Esophagus squamous epithelium (tissue), 5 donors: ENCODE measurements at regions not wholly inside any gene's neighbourhood (a gene's known extent, or its start where the extent isn't known, plus 50 kb on each side); places are given as distances from the start of the nearest gene placed in this dataset.

Experiments used
- DNase-seq: peaks from one replicate; lab custom pipeline; 2025; lab: John Stamatoyannopoulos, UW
- H3K27ac ChIP-seq, 4 donors: fragments of 200-600 bp; sonication (generic); one replicate each; pipeline ENCODE4 v1.5.1; 2016 to 2019; ENCODE audit warnings: mild to moderate bottlenecking in 1 of 4
- H3K27me3 ChIP-seq, 4 donors: fragments of 200-600 bp; sonication (generic); 1 replicate in 3 of 4; 2 replicates in 1 of 4; pipeline versions ENCODE4 v1.5.1 to v1.6.0; 2017 to 2021; ENCODE audit warnings: antibody characterized with exemption in 1 of 4
- H3K36me3 ChIP-seq, 3 donors: fragments of 200-600 bp; sonication (generic); one replicate each; pipeline ENCODE4 v1.5.1; 2016 to 2019
- H3K4me1 ChIP-seq, 3 donors: fragments of 200-600 bp; sonication (generic); one replicate each; pipeline ENCODE4 v1.5.1; 2017 to 2019
- H3K4me3 ChIP-seq, 4 donors: fragments of 200-600 bp; sonication (generic); 1 replicate in 3 of 4; 2 replicates in 1 of 4; pipeline ENCODE4 v1.5.1; 2016 to 2019; ENCODE audit warnings: mild to moderate bottlenecking in 2 of 4, moderate library complexity in 1 of 4
- H3K9me3 ChIP-seq, 3 donors: fragments of 200-600 bp; sonication (generic); one replicate each; pipeline ENCODE4 v1.5.1; 2016 to 2019
- POLR2A ChIP-seq, 4 donors: fragments of 450-650 bp; IDR thresholded peaks; one replicate each; pipeline ENCODE4 v1.6.1; 2017; ENCODE audit warnings: antibody characterized with exemption in 4 of 4, mild to moderate bottlenecking in 4 of 4, moderate library complexity in 3 of 4
- WGBS, 2 donors: methylation state at CpG; one replicate each; pipeline ENCODE4 v1.1.5; 2018; 5-methylcytosine and 5-hydroxymethylcytosine counted together
- intact Hi-C: fragments of 100-400 bp; cut with DNase I; formaldehyde crosslinking; loops from one replicate; pipeline ENCODE4 v1.15.0; 2022
- TF ChIP-seq, protein P1 (sequence below), 6 experiments: fragments of 450-650 bp in 4 of 6; fragments of 200-600 bp in 2 of 6; sonication (generic) in 2 of 6; IDR thresholded peaks; one replicate each; pipeline ENCODE4 v1.5.1; 2016 to 2019; ENCODE audit warnings: antibody characterized with exemption in 6 of 6, mild to moderate bottlenecking in 4 of 6, moderate library complexity in 4 of 6
- donor health status: DM: yes; HTN: yes; CAD: no.

GRCh38 chr20:52766645-52767435 lies 205.3 kb upstream of the TSHZ2 start:
- Histone ChIP-seq H3K9me3 (no peaks in the 10 kb centered on the region), H3K4me1 (no peaks in the 10 kb centered on the region), H3K36me3 (no peaks in the 10 kb centered on the region), H3K4me3 (no peak overlapping the region), H3K27me3 (no peaks in the 10 kb centered on the region), H3K27ac (no peak overlapping the region)
- TF ChIP-seq, protein P1, sequence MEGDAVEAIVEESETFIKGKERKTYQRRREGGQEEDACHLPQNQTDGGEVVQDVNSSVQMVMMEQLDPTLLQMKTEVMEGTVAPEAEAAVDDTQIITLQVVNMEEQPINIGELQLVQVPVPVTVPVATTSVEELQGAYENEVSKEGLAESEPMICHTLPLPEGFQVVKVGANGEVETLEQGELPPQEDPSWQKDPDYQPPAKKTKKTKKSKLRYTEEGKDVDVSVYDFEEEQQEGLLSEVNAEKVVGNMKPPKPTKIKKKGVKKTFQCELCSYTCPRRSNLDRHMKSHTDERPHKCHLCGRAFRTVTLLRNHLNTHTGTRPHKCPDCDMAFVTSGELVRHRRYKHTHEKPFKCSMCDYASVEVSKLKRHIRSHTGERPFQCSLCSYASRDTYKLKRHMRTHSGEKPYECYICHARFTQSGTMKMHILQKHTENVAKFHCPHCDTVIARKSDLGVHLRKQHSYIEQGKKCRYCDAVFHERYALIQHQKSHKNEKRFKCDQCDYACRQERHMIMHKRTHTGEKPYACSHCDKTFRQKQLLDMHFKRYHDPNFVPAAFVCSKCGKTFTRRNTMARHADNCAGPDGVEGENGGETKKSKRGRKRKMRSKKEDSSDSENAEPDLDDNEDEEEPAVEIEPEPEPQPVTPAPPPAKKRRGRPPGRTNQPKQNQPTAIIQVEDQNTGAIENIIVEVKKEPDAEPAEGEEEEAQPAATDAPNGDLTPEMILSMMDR (IDR thresholded peaks at IDR 0.05) = no peak
- TF ChIP-seq POLR2A (IDR thresholded peaks at IDR 0.05) = no peak
- 57 to 75% methylated on average over 7 of the region's 7 CpGs for WGBS, 2 donors
- intact Hi-C loops = no loop called here
- DNase-seq = no peak

- WGBS, 2 donors = 80 to 87% methylated on average over 9 of the region's 9 CpGs
- Histone ChIP-seq H3K27me3 (no peaks in the 10 kb centered on the region), H3K27ac (no peak overlapping the region), H3K36me3 (no peaks in the 10 kb centered on the region), H3K9me3 (no peaks in the 10 kb centered on the region), H3K4me1 (no peaks in the 10 kb centered on the region), H3K4me3 (no peak overlapping the region)
- DNase-seq = no peak
- TF ChIP-seq, protein P1 (IDR thresholded peaks at IDR 0.05) = no peak
- no peak for TF ChIP-seq POLR2A (IDR thresholded peaks at IDR 0.05)
- intact Hi-C loops = no loop called here
Observed at GRCh38 chr20:52763321-52763853, 208.8 kb upstream of the TSHZ2 start.

DNA sequence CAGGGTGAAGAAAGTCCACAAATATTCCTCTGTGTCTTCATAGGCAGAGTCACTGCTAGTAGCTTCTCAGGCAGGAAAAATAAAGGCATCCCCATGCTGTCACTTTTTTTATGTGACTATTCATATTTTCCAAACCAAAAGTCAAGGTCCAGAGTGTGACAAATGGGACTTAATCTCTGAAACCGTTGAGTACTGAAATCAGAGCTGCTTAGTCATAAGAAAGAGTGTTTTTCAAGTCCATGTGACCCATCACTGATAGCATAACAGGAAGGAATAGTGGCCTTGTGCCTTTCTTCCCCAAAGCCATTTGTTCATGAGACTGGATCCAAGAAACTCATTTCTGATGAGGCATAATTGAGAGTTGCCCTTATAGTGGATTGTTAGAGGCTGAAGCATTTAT lies 210.3 kb upstream of the TSHZ2 start:
- TF ChIP-seq, protein P1 (IDR thresholded peaks at IDR 0.05) = no peak
- TF ChIP-seq POLR2A (IDR thresholded peaks at IDR 0.05) = no peak
- 16 to 19% methylated on average over 1 of the region's 1 CpG for WGBS, 2 donors
- Histone ChIP-seq H3K9me3 (no peaks in the 10 kb centered on the region), H3K36me3 (no peaks in the 10 kb centered on the region), H3K4me1 (no peaks in the 10 kb centered on the region), H3K4me3 (no peak overlapping the region), H3K27ac (no peak overlapping the region), H3K27me3 (no peaks in the 10 kb centered on the region)
- no peak for DNase-seq
- intact Hi-C loops = no loop called here

- no peak overlapping the region for H3K27ac ChIP-seq
- TF ChIP-seq POLR2A (IDR thresholded peaks at IDR 0.05) = no peak
- TF ChIP-seq, protein P1 (IDR thresholded peaks at IDR 0.05) = no peak
- no peaks in the 10 kb centered on the region for H3K27me3 ChIP-seq
- H3K9me3 ChIP-seq = no peaks in the 10 kb centered on the region
- no peaks in the 10 kb centered on the region for H3K4me1 ChIP-seq
- H3K4me3 ChIP-seq = no peak overlapping the region
- DNase-seq = no peak
- WGBS, 2 donors = 89 to 90% methylated on average over 3 of the region's 3 CpGs
- H3K36me3 ChIP-seq = no peaks in the 10 kb centered on the region
- intact Hi-C loops = no loop called here
Observed at GRCh38 chr20:52760791-52761190, 211.4 kb upstream of the TSHZ2 start.

DNA sequence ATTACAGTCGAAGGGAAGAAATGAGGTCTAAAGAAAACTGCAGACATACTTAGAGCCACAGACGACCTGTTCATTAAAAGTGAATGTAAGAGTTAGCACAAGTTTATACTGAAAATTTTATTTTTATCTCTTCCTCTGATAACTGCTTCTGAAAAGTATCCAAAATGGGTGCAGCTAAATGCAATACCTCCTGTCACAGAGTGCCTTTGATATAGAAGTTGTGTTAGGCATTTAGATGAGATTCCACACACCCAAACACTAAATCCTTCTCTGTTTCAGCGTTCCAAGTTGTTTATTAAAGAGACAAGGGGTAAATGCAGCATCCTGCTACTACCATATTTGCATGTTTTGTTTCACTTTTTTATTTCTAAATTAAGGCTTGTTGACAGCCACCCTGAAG lies 214.7 kb upstream of the TSHZ2 start:
- 64 to 68% methylated on average over 3 of the region's 3 CpGs for WGBS, 2 donors
- DNase-seq = no peak
- intact Hi-C loops = no loop called here

More for the DNA sequence above, 214.7 kb upstream of the TSHZ2 start:
- Histone ChIP-seq H3K4me1 (no peaks in the 10 kb centered on the region), H3K9me3 (peaks cover 0 to 8% (median 0%) of the 10 kb centered on the region in 3 donors), H3K27me3 (no peaks in the 10 kb centered on the region), H3K4me3 (no peak overlapping the region), H3K36me3 (no peaks in the 10 kb centered on the region), H3K27ac (no peak overlapping the region)
- TF ChIP-seq, protein P1 (IDR thresholded peaks at IDR 0.05) = no peak
- no peak for TF ChIP-seq POLR2A (IDR thresholded peaks at IDR 0.05)
